Stimulated activated CD4-positive, alpha-beta T cell treated with anti-CD3 and anti-CD28 coated beads, Interleukin-12 subunit alpha, Interleukin-12 subunit beta, amount 100 ng/mL, for 24 hours (primary cell): ENCODE measurements at regions not wholly inside any gene's neighbourhood (a gene's known extent, or its start where the extent isn't known, plus 50 kb on each side); places are given as distances from the start of the nearest gene placed in this dataset.

ENCODE experiments used
- DNase-seq, 2 experiments: peaks; one replicate each; pipeline ENCODE4 v3.0.0-alpha.2; 2020; ENCODE audit warnings: low read depth in 2 of 2

- DNase-seq = no peak
Observed at GRCh38 chr6:150712505-150713252, 113.0 kb downstream of the PLEKHG1 start.

DNA sequence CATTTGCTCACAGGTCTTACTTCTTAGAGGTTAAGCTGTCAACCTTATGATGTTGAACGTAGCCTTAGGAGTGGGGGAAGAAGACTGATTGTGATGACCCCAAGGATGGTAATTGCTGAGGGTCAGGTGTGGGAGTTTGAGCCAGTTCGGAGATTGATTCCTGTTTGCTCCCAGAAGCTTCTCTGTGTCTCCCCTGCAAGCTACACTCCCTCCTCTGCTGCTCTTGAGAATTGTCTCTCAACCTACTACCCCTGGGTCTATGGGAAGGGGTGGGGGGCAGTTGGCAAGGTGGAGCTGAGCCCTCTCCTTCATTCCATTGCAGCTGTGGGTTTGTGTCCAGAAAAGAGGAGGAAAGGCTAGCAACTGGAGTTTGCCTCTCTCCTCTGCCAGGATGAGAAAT, 113.8 kb downstream of the PLEKHG1 start:
- no peak for DNase-seq

GRCh38 chr6:150713931-150714330, 114.2 kb downstream of the PLEKHG1 start:
- DNase-seq = no peak

GRCh38 chr6:150715133-150715532, 115.4 kb downstream of the PLEKHG1 start:
- no peak for DNase-seq

DNA sequence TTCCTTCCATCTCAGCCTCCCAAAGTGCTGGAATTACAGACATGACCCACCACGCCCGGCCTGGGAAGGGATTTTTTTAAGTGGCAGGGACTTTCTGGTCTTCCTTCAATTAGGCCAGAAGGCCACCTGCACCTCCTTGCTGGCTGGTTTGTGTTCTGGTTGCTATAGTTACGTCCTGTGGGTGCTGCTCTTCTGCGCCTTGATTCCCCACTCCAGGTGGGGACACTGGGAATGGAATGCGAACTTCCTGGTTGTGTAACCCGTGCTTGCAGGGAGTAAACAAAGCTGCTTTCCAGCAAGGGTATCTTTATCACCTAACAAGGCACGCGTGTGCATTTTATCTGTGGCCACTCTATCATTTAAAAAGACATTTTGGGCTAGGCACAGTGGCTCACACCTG, 117.7 kb downstream of the PLEKHG1 start:
- no peak for DNase-seq

GRCh38 chr6:150719099-150719766, 119.5 kb downstream of the PLEKHG1 start:
- no peak for DNase-seq

DNA sequence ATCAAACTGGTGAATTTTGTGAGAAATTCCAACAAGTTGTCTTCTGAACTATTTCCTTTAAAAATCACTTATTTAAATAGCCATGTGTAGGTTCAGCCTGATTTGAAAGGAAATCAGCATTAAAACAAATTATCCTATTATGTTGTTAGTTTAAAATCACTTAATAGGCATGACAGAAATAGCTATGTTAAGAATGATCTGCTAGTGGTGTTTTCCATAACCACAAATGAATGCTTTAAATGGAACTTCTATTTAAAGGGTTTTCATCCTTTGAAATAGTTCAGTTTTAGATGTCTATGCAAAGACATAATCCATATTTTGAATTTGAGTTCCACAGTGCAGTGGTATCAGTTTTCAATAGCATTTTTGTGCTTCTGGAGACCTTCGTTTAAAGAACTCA, 120.1 kb downstream of the PLEKHG1 start:
- no peak for DNase-seq

DNA sequence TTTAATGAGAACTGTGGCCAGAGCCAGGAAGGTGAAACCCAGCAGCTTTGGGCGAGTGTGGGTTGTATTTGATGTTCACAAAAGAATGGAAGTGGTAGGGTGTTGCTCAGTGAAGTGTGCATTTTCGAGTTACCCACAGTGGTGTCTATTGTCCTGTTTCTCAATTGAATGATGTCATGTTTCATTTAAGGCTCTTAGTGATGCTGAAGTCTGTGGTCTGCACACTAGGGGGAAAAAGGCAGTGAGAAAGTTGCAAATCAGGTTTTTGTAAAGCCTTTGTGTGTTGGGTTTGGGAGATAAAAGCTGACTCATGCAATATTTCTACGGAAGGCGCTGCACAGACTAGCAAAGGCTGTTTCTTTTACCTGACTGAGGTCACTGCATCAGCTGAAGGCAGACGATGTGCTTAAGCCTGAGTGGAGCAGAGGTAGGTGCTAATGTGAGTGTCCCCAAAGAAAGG, 121.1 kb downstream of the PLEKHG1 start:
- DNase-seq = no peak

DNA sequence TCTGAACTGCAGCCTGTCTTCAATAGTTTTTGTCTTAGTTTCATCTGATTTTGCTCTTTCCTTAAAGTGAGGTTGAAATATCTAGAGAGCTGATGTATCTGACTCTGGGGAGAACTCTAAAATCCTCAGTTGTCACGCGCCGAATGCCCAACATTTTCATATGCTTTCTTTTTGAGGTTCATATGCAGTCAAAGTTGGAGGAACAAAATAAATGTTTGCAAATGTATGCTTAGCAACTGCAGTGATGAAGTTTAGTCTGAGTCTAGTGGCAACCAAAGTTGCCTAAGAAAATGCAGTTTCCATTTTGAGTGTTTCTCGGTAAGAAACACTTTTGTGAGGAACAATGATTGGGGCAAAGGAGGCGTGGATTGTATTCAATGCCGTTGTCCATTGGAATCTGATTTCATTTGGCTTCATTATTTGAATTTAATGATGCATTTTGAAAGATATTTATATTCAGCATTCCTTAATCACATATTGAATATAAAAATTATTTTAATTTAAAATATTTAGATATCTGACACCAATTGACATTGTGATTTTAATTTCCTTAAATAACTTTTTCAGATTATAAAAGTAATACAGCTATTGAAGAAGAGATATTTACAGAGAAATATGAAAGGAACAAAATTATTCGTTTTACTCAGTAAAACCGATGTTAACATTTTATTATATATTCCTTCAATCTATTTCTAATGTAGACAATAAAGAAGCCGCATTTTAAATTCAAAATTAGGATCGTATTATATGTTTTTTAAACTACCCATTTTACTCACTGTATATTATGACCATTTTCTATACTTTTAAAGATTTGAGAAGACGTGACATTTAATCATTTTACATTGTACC, 122.0 kb downstream of the PLEKHG1 start:
- no peak for DNase-seq

DNA sequence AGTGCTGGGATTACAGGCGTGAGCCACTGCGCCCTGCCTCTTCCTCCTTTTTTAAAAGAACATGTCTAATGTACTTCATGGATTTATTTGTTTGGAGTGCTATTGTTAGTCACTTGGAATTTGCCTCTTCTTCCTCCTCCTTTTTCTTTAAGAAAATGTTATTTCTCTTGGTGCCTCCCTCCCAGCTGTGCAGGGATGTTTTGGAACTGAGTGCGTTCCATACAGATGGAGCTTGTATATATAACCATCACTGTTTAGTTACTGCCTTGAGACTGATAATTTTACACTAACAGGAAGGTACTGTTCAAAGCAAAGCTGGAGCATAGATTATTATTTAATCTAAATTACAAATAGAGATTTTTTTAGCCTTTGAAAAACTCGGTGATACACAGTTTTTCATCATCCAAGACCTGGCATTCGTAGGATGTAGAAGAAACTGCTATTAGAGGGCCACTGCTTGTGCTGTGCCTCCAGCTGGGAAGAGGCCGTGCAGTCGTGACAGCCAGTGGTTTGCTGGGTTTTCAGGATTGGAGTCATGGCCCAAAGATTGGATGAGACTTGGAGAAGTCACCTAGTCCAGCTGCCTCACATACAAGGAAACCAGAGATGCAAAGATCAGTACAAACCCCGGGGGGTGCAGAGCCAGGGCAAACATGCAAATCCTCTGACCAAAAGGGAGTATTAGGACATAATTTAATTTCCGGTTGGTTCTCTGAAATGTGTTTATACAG, 123.1 kb downstream of the PLEKHG1 start:
- no peak for DNase-seq

DNA sequence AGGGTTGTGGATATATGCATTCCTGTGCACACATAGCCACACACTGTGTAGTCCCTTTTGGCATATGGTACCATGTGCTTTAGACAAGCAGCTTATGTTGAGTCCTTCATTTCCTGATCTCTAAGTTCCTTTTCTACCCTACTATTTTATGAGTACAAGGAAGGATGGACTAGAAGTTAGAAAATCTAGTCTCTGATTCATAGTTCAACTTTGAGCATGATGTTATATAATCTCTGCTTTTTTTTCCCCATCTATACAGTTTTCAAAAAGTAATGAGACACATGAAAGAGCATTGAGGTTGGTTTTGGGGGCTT, 123.6 kb downstream of the PLEKHG1 start:
- DNase-seq = no peak

DNA sequence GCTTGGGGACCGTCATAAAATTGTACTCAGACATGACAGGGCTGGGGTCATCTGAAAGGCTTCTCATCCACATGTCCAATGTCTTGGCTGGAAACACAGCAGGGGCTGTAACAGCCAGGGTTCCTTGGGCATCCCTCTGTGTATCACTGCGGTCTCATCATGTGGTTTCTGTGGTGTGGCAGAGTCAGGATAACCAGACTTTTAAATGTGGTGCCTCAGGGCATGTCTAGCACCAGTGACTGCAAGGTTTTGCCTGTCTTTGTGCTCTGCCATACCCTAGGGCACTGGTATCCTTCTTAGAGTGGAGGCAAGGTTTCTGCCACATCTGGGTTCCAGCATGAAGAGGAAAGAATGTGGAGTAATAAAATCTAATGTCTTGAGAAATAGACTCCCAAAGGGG, 124.2 kb downstream of the PLEKHG1 start:
- no peak for DNase-seq

GRCh38 chr6:150725795-150726194, 126.1 kb downstream of the PLEKHG1 start:
- DNase-seq = no peak

DNA sequence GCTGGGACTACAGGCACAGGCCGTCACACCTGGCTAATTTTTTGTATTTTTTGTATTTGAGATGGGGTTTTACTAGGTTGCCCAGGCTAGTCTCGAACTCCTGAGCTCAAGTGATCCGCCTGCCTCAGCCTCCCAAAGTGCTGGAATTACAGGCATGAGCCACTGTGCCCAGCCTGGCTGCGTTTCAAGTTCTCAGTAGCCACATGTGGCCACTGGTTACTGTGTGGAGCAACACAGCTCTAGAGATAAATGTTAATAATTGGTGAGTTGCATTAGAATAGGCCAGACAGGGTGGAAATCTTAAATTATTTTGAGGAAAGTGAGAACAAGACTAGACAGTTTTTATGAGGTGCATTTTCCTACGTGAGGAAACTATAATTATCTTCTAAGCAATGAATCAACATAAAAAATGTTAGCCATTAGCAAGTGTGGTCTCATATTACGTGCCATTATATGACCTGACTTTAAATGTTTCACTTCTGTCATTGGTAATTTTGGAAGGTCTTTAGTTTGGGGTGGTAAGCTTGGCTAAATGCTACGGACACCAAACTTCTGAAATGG, 129.6 kb downstream of the PLEKHG1 start:
- no peak for DNase-seq

- DNase-seq = no peak
Observed at GRCh38 chr6:150730801-150731457, 131.2 kb downstream of the PLEKHG1 start.

- DNase-seq = no peak
Observed at GRCh38 chr6:150732765-150733539, 132.6 kb upstream of the MTHFD1L start.

- no peak for DNase-seq
Observed at GRCh38 chr6:150733726-150734125, 131.8 kb upstream of the MTHFD1L start.

DNA sequence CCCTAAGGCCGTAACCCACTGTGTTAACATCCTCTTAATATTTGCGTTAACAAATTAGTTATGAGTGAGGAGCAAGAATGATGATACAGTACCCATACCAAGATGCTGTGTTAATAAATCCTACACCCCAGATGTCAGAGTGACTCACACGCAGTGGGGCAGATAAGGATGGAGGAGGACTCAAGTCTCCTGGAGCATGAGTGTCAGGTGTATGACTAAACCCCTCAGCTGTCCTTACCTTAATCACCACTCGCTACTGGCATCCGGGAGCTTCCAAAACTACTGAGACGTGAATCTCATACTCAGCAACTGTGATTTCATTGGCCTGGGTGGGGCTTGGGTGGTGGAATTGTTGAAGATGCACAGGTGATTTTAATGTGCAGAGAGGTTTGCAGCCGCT, 131.3 kb upstream of the MTHFD1L start:
- DNase-seq = no peak

DNA sequence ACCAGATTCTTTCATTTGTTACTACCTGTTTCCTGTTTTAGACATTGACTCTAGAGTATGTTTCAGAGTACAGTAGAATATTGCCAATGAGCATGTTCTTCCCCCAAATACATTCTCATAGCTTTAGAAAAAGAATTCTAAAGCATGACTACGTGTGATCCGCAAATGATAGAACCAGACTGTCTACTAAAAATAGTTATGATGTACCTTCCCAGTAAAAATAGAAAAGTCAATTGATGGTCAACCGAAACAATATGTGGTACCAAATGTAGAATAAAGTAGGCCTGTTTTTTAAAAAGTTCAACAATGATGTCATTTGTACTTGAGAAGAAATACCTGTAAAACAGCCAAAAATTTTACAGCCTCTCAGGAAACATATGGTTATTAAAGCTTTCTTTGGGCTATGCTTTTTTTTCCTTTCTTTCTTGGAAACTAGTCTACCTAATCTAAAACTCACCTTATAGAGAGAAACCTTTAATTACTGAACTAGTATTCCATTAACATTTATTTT, 130.1 kb upstream of the MTHFD1L start:
- no peak for DNase-seq

DNA sequence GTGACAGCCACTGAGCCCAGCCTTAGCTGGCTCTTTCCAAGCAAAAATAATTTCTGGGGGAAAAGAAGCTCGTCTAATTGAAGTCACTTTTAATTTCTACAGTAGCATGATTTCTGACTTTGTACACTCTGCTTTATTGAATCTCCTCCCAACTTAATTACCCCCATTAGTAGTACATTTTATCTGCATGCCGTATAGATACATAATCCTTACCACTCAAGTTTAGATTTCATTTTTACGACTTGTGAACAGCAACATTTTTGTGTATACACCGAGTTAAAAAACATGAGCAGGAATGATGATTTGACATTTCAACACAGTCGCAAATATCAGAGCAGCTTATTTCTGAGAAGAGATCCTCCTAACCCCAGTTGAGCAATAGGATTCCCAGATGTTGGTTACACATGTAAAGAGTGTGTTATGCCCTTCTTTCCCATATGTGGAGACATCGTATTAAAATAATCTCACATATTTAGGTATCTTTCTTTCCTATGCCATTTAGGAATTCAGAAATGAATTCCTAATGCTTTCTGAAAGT, 127.3 kb upstream of the MTHFD1L start:
- DNase-seq = no peak
